GM12878 (cell line): ENCODE measurements at regions not wholly inside any gene's neighbourhood (a gene's known extent, or its start where the extent isn't known, plus 50 kb on each side); places are given as distances from the start of the nearest gene placed in this dataset.

Experiments
- ATAC-seq: fragments of 200-7000 bp; cut with Tn5 transposase; 3 replicates; pipeline ENCODE4 v1.9.1; 2020; ENCODE audit warnings: mild to moderate bottlenecking, moderate library complexity
- BruUV-seq: library from RNA; stranded (reverse); fragments of 400-500 nt; replicated peaks from 2 replicates; lab custom pipeline; 2021; lab: Mats Ljungman, UMichigan
- CTCF ChIA-PET: fragments of 300-600 bp; sonication (Branson Sonifier 250); formaldehyde crosslinking; extraction: SDS; loops from one replicate; lab custom pipeline; 2021; ENCODE audit warnings: inconsistent platforms; lab: Yijun Ruan, JAX
- POLR2A ChIA-PET: fragments of 350-600 bp; formaldehyde crosslinking; extraction: SDS; loops from one replicate; lab custom pipeline; 2021; ENCODE audit warnings: inconsistent platforms; lab: Charles Lee
- RAD21 ChIA-PET: fragments of 300-600 bp; sonication (Branson Sonifier 250); formaldehyde crosslinking; loops from one replicate; lab custom pipeline; 2023; ENCODE audit warnings: antibody characterized with exemption; ENCODE audit not compliant: unreplicated experiment; lab: Charles Lee
- SMC1A ChIA-PET: fragments of 300-600 bp; sonication (Branson Sonifier 250); formaldehyde crosslinking; loops from one replicate; lab custom pipeline; 2023; ENCODE audit not compliant: unreplicated experiment, uncharacterized antibody; lab: Charles Lee
- DNase-seq: peaks from one replicate; pipeline ENCODE4 v3.0.0-alpha.2; 2011; ENCODE audit warnings: low read depth, low spot score
- FAIRE-seq: peaks from 3 replicates; lab custom pipeline; 2011; peaks lifted over from hg19 to GRCh38; lab: Jason Lieb, UNC
- H2AFZ ChIP-seq: 2 replicates; pipeline ENCODE4 v1.6.0; 2011; ENCODE audit warnings: low read depth, low read length, control low read depth; ENCODE audit not compliant: control insufficient read depth
- H3K27ac ChIP-seq: 2 replicates; pipeline ENCODE4 v1.5.1; 2011; ENCODE audit warnings: control low read depth; ENCODE audit not compliant: control insufficient read depth, insufficient read depth
- H3K27me3 ChIP-seq, 2 experiments: replicated peaks in 1 of 2; 2 replicates each; pipeline versions ENCODE4 v1.6.0 to v1.6.1; 2011; ENCODE audit warnings: low read length in 1 of 2; ENCODE audit not compliant: control insufficient read depth in 2 of 2, insufficient read depth in 2 of 2
- H3K36me3 ChIP-seq, 2 experiments: 2 replicates each; pipeline ENCODE4 v1.5.1; 2011; ENCODE audit warnings: low read length in 1 of 2; ENCODE audit not compliant: control insufficient read depth in 2 of 2, insufficient read depth in 2 of 2
- H3K4me1 ChIP-seq: 2 replicates; pipeline ENCODE4 v1.6.1; 2011; ENCODE audit warnings: mild to moderate bottlenecking, low read length, moderate library complexity, mixed read lengths; ENCODE audit not compliant: control insufficient read depth, insufficient read depth
- H3K4me2 ChIP-seq: 2 replicates; pipeline ENCODE4 v1.6.0; 2011; ENCODE audit warnings: control low read depth; ENCODE audit not compliant: control insufficient read depth, insufficient read depth
- H3K4me3 ChIP-seq: fragments of 200-600 bp; sonication (generic); 2 replicates; pipeline ENCODE4 v1.5.1; 2016
- H3K79me2 ChIP-seq: 2 replicates; pipeline ENCODE4 v1.6.0; 2011; ENCODE audit warnings: low read length; ENCODE audit not compliant: control insufficient read depth, insufficient read depth
- H3K9ac ChIP-seq: 2 replicates; pipeline ENCODE4 v1.8.0; 2011; ENCODE audit warnings: low read length, control low read depth, mixed read lengths; ENCODE audit not compliant: control insufficient read depth, insufficient read depth
- H3K9me3 ChIP-seq: replicated peaks from 3 replicates; pipeline ENCODE4 v1.5.1; 2011; ENCODE audit warnings: mild to moderate bottlenecking, low read length; ENCODE audit not compliant: control insufficient read depth, insufficient read depth
- H4K20me1 ChIP-seq: 2 replicates; pipeline ENCODE4 v1.6.0; 2011; ENCODE audit not compliant: control insufficient read depth, insufficient read depth
- FOS ChIP-seq: IDR thresholded peaks from 3 replicates; pipeline ENCODE4 v1.6.1; 2011; ENCODE audit warnings: borderline replicate concordance; ENCODE audit not compliant: insufficient read length; ENCODE audit errors: extremely low read depth
- IKZF2 ChIP-seq, 2 experiments: fragments of 450-650 bp; IDR thresholded peaks; 2 replicates each; pipeline ENCODE4 v1.6.1; 2017; ENCODE audit warnings: mild to moderate bottlenecking in 2 of 2, moderate library complexity in 2 of 2
- LARP7 ChIP-seq: fragments of 450-650 bp; IDR thresholded peaks from 2 replicates; pipeline ENCODE4 v1.6.1; 2017; ENCODE audit warnings: mild to moderate bottlenecking
- NR2C1 ChIP-seq: fragments of 450-650 bp; IDR thresholded peaks from 2 replicates; pipeline ENCODE4 v1.6.1; 2017; ENCODE audit warnings: antibody characterized with exemption, mild to moderate bottlenecking, moderate library complexity
- POLR2AphosphoS5 ChIP-seq: IDR thresholded peaks from 2 replicates; pipeline ENCODE4 v1.6.1; 2011; ENCODE audit warnings: mild to moderate bottlenecking, low read length, inconsistent platforms
- SIX5 ChIP-seq: IDR thresholded peaks from 2 replicates; pipeline ENCODE4 v1.6.1; 2011; ENCODE audit warnings: mild to moderate bottlenecking, low read depth, low read length, moderate library complexity; ENCODE audit not compliant: severe bottlenecking
- SUZ12 ChIP-seq: fragments of 200-600 bp; sonication (generic); IDR thresholded peaks from one replicate; pipeline ENCODE4 v1.6.1; 2018; ENCODE audit warnings: antibody characterized with exemption, mild to moderate bottlenecking; ENCODE audit not compliant: unreplicated experiment
- ZBTB33 ChIP-seq: fragments of 450-650 bp; IDR thresholded peaks from 2 replicates; pipeline ENCODE4 v1.6.1; 2017; ENCODE audit warnings: mild to moderate bottlenecking
- WGBS: methylation state at CpG from one replicate; pipeline ENCODE4 v1.1.6; 2016; ENCODE audit warnings: low lambda C conversion rate; ENCODE audit not compliant: insufficient replicate concordance, insufficient coverage; ENCODE audit errors: missing lambda C conversion rate; 5-methylcytosine and 5-hydroxymethylcytosine counted together
- in situ Hi-C: fragments of 300-500 bp; cut with MboI; formaldehyde crosslinking; loops from 9 replicates; pipeline ENCODE4 v1.14.3; 2018; ENCODE audit warnings: mixed read lengths
- intact Hi-C: fragments of 100-400 bp; cut with micrococcal nuclease; formaldehyde crosslinking; loops from one replicate; pipeline ENCODE4 v1.14.2; 2022; ENCODE audit not compliant: unreplicated experiment
- TF ChIP-seq, protein P1 (sequence below): fragments of 450-650 bp; formaldehyde crosslinking; IDR thresholded peaks from 2 replicates; pipeline ENCODE4 v1.4.0; 2020; ENCODE audit warnings: mild to moderate bottlenecking, moderate library complexity
- TF ChIP-seq, protein P2 (sequence below): IDR thresholded peaks from 2 replicates; pipeline ENCODE4 v1.6.1; 2012; ENCODE audit warnings: mild to moderate bottlenecking, low read depth, low read length
- TF ChIP-seq, protein P3 (sequence below): IDR thresholded peaks from 2 replicates; pipeline ENCODE4 v1.6.1; 2011; ENCODE audit warnings: low read depth, low read length, improper control_type of control experiment, borderline replicate concordance
- TF ChIP-seq, protein P4 (sequence below): IDR thresholded peaks from 2 replicates; pipeline ENCODE4 v1.6.1; 2011; ENCODE audit warnings: mild to moderate bottlenecking, low read depth, low read length, moderate library complexity; ENCODE audit not compliant: insufficient replicate concordance

- ChIA-PET POLR2A (no interaction called here), CTCF (interaction anchor here (0.8 to 1.0 kb wide), 2 partner anchors 49 to 179 kb away, joined by 3 read pairs; no protein-coding TSS in a partner anchor), SMC1A (no interaction called here), RAD21 (no interaction called here)
- no peak for DNase-seq
- no peak overlapping the region for H3K4me2 ChIP-seq
- intact Hi-C loops (no loop called here), in situ Hi-C loops (no loop called here)
- no peak for ATAC-seq
- no TSS peak for BruUV-seq
- no peak overlapping the region for H3K4me3 ChIP-seq
- no peaks in the 10 kb centered on the region for H3K27me3 ChIP-seq
- H3K9me3 ChIP-seq: no peaks in the 10 kb centered on the region
- H2AFZ ChIP-seq: no peak overlapping the region
- no peak for FAIRE-seq
- no peak overlapping the region for H3K27ac ChIP-seq
- no peaks in the 10 kb centered on the region for H3K79me2 ChIP-seq
- H4K20me1 ChIP-seq: no peaks in the 10 kb centered on the region
- WGBS: 46% methylated on average over 14 of the region's 15 CpGs
- no peaks in the 10 kb centered on the region for H3K4me1 ChIP-seq
- H3K36me3 ChIP-seq: no peaks in the 10 kb centered on the region
- no peak overlapping the region for H3K9ac ChIP-seq
- no peak for TF ChIP-seq IKZF2 (IDR thresholded peaks at IDR 0.05)
- TF ChIP-seq SIX5: no peak
- TF ChIP-seq LARP7: no peak
- TF ChIP-seq, protein P1, sequence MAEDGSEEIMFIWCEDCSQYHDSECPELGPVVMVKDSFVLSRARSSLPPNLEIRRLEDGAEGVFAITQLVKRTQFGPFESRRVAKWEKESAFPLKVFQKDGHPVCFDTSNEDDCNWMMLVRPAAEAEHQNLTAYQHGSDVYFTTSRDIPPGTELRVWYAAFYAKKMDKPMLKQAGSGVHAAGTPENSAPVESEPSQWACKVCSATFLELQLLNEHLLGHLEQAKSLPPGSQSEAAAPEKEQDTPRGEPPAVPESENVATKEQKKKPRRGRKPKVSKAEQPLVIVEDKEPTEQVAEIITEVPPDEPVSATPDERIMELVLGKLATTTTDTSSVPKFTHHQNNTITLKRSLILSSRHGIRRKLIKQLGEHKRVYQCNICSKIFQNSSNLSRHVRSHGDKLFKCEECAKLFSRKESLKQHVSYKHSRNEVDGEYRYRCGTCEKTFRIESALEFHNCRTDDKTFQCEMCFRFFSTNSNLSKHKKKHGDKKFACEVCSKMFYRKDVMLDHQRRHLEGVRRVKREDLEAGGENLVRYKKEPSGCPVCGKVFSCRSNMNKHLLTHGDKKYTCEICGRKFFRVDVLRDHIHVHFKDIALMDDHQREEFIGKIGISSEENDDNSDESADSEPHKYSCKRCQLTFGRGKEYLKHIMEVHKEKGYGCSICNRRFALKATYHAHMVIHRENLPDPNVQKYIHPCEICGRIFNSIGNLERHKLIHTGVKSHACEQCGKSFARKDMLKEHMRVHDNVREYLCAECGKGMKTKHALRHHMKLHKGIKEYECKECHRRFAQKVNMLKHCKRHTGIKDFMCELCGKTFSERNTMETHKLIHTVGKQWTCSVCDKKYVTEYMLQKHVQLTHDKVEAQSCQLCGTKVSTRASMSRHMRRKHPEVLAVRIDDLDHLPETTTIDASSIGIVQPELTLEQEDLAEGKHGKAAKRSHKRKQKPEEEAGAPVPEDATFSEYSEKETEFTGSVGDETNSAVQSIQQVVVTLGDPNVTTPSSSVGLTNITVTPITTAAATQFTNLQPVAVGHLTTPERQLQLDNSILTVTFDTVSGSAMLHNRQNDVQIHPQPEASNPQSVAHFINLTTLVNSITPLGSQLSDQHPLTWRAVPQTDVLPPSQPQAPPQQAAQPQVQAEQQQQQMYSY (CRISPR knock-in tag): no peak
- TF ChIP-seq, protein P2, sequence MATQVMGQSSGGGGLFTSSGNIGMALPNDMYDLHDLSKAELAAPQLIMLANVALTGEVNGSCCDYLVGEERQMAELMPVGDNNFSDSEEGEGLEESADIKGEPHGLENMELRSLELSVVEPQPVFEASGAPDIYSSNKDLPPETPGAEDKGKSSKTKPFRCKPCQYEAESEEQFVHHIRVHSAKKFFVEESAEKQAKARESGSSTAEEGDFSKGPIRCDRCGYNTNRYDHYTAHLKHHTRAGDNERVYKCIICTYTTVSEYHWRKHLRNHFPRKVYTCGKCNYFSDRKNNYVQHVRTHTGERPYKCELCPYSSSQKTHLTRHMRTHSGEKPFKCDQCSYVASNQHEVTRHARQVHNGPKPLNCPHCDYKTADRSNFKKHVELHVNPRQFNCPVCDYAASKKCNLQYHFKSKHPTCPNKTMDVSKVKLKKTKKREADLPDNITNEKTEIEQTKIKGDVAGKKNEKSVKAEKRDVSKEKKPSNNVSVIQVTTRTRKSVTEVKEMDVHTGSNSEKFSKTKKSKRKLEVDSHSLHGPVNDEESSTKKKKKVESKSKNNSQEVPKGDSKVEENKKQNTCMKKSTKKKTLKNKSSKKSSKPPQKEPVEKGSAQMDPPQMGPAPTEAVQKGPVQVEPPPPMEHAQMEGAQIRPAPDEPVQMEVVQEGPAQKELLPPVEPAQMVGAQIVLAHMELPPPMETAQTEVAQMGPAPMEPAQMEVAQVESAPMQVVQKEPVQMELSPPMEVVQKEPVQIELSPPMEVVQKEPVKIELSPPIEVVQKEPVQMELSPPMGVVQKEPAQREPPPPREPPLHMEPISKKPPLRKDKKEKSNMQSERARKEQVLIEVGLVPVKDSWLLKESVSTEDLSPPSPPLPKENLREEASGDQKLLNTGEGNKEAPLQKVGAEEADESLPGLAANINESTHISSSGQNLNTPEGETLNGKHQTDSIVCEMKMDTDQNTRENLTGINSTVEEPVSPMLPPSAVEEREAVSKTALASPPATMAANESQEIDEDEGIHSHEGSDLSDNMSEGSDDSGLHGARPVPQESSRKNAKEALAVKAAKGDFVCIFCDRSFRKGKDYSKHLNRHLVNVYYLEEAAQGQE: no peak
- no peak for TF ChIP-seq SUZ12
- TF ChIP-seq, protein P3, sequence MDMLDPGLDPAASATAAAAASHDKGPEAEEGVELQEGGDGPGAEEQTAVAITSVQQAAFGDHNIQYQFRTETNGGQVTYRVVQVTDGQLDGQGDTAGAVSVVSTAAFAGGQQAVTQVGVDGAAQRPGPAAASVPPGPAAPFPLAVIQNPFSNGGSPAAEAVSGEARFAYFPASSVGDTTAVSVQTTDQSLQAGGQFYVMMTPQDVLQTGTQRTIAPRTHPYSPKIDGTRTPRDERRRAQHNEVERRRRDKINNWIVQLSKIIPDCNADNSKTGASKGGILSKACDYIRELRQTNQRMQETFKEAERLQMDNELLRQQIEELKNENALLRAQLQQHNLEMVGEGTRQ: no peak
- TF ChIP-seq, protein P4, sequence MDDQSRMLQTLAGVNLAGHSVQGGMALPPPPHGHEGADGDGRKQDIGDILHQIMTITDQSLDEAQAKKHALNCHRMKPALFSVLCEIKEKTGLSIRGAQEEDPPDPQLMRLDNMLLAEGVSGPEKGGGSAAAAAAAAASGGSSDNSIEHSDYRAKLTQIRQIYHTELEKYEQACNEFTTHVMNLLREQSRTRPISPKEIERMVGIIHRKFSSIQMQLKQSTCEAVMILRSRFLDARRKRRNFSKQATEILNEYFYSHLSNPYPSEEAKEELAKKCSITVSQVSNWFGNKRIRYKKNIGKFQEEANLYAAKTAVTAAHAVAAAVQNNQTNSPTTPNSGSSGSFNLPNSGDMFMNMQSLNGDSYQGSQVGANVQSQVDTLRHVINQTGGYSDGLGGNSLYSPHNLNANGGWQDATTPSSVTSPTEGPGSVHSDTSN: no peak
- no peak for TF ChIP-seq FOS
- TF ChIP-seq NR2C1: no peak
- no peak for TF ChIP-seq POLR2AphosphoS5
- TF ChIP-seq ZBTB33: no peak
Observed at GRCh38 chr16:85293904-85294642, 181.8 kb upstream of the CIBAR2 start.
